ENCODE measurements at regions not wholly inside any gene's neighbourhood (a gene's known extent, or its start where the extent isn't known, plus 50 kb on each side); places are given as distances from the start of the nearest gene placed in this dataset.

GRCh38 chr17:74061758-74062157 lies 141.7 kb upstream of the RPL38 start:
- DNase-seq (ENCODE audit: extremely low read depth in 1 of 4, low spot score in 3 of 4) (no peak), FAIRE-seq (no peak), ATAC-seq (no peak)
- Histone ChIP-seq H2AFZ (ENCODE audit: low read depth, low read length) (no peak overlapping the region), H3K27me3 (ENCODE audit: control insufficient read depth in 2 of 2, insufficient read depth in 2 of 2, low read length in 2 of 2) (no peaks in the 10 kb centered on the region), H3K79me2 (ENCODE audit: control insufficient read depth, insufficient read depth, low read length) (no peaks in the 10 kb centered on the region), H3K9me1 (ENCODE audit: control insufficient read depth, insufficient read depth, low read length) (no peaks in the 10 kb centered on the region), H3K27ac (ENCODE audit: extremely low read depth, low read depth, low read length) (no peak overlapping the region), H3K4me3 (no peak overlapping the region), H3K9ac (ENCODE audit: insufficient read depth in 1 of 2, low read depth in 2 of 2, low read length in 2 of 2) (no peak overlapping the region), H3K9me3 (replicated peaks; ENCODE audit: control insufficient read depth, insufficient read depth, low read depth, low read length) (no peaks in the 10 kb centered on the region), H3K4me2 (ENCODE audit: insufficient read depth, low read length) (no peak overlapping the region), H3K4me1 (replicated peaks in 1 of 2; ENCODE audit: control insufficient read depth in 2 of 2, insufficient read depth in 2 of 2, low read length in 2 of 2) (no peaks in the 10 kb centered on the region), H4K20me1 (replicated peaks; ENCODE audit: control insufficient read depth, insufficient read depth, low read length) (no peaks in the 10 kb centered on the region; the same call in 1 of the 2 replicates), H3K36me3 (ENCODE audit: control insufficient read depth, insufficient read depth, low read length) (no peaks in the 10 kb centered on the region)
- ChIA-PET CTCF (ENCODE audit: low intra/inter-chr PET ratio) (no interaction called here), POLR2A (interaction anchor here (0.6 to 1.5 kb wide), 2 partner anchors 12 to 56 kb away, joined by 3 to 5 read pairs; no protein-coding TSS in a partner anchor)
- WGBS (ENCODE audit: insufficient coverage, low coverage, missing lambda C conversion rate) = 1% methylated on average over 5 of the region's 5 CpGs
- intact Hi-C loops (cut with micrococcal nuclease) (no loop called here), in situ Hi-C loops (cut with MboI) (no loop called here)
- BruUV-seq (replicated peaks) = no TSS peak
- no peak for TF ChIP-seq HLTF (IDR thresholded peaks at IDR 0.05)
- TF ChIP-seq RBM25 (IDR thresholded peaks at IDR 0.05; ENCODE audit: low read depth, low read length, severe bottlenecking) = peak; percentile 61

- FAIRE-seq (no peak), DNase-seq (ENCODE audit: extremely low read depth in 1 of 4, low spot score in 3 of 4) (no peak), ATAC-seq (no peak)
- Histone ChIP-seq H4K20me1 (replicated peaks; ENCODE audit: control insufficient read depth, insufficient read depth, low read length) (no peaks in the 10 kb centered on the region; the same call in 1 of the 2 replicates), H3K4me3 (no peak overlapping the region), H3K27me3 (ENCODE audit: control insufficient read depth in 2 of 2, insufficient read depth in 2 of 2, low read length in 2 of 2) (no peaks in the 10 kb centered on the region), H3K9ac (ENCODE audit: insufficient read depth in 1 of 2, low read depth in 2 of 2, low read length in 2 of 2) (no peak overlapping the region), H2AFZ (ENCODE audit: low read depth, low read length) (no peak overlapping the region), H3K4me2 (ENCODE audit: insufficient read depth, low read length) (no peak overlapping the region), H3K36me3 (ENCODE audit: control insufficient read depth, insufficient read depth, low read length) (no peaks in the 10 kb centered on the region), H3K9me1 (ENCODE audit: control insufficient read depth, insufficient read depth, low read length) (no peaks in the 10 kb centered on the region), H3K79me2 (ENCODE audit: control insufficient read depth, insufficient read depth, low read length) (no peaks in the 10 kb centered on the region), H3K9me3 (replicated peaks; ENCODE audit: control insufficient read depth, insufficient read depth, low read depth, low read length) (no peaks in the 10 kb centered on the region), H3K27ac (ENCODE audit: extremely low read depth, low read depth, low read length) (no peak overlapping the region), H3K4me1 (replicated peaks in 1 of 2; ENCODE audit: control insufficient read depth in 2 of 2, insufficient read depth in 2 of 2, low read length in 2 of 2) (no peaks in the 10 kb centered on the region)
- 0% methylated on average over 3 of the region's 3 CpGs for WGBS (ENCODE audit: insufficient coverage, low coverage, missing lambda C conversion rate)
- ChIA-PET CTCF (ENCODE audit: low intra/inter-chr PET ratio) (no interaction called here), POLR2A (interaction anchor here (1.5 kb wide), 1 partner anchor 12 kb away, joined by 5 read pairs; no protein-coding TSS in a partner anchor)
- in situ Hi-C loops (cut with MboI) = no loop called here
- intact Hi-C loops (cut with micrococcal nuclease) = no loop called here
- no TSS peak for BruUV-seq (replicated peaks)
- TF ChIP-seq DEAF1 (CRISPR knock-in tag; IDR thresholded peaks at IDR 0.05) = no peak
- no peak for TF ChIP-seq ZSCAN32 (CRISPR knock-in tag; IDR thresholded peaks at IDR 0.05)
- no peak for TF ChIP-seq CHCHD3 (CRISPR knock-in tag; IDR thresholded peaks at IDR 0.05)
- no peak for TF ChIP-seq KAT8 (IDR thresholded peaks at IDR 0.05; ENCODE audit: low read depth)
- no peak for TF ChIP-seq VEZF1 (CRISPR knock-in tag; IDR thresholded peaks at IDR 0.05)
- TF ChIP-seq MCM7 (IDR thresholded peaks at IDR 0.05) = no peak
- no peak for TF ChIP-seq MECOM (CRISPR knock-in tag; IDR thresholded peaks at IDR 0.05)
- TF ChIP-seq HSF4 (CRISPR knock-in tag; IDR thresholded peaks at IDR 0.05; ENCODE audit: borderline replicate concordance) = no peak
- no peak for TF ChIP-seq EP300 (IDR thresholded peaks at IDR 0.05; ENCODE audit: low read length)
- no peak for TF ChIP-seq ESRRB (CRISPR knock-in tag; IDR thresholded peaks at IDR 0.05; ENCODE audit: borderline replicate concordance)
Observed at GRCh38 chr17:74062234-74062633, 141.2 kb upstream of the RPL38 start.
